Pons (tissue), 1 donor: ENCODE measurements at regions not wholly inside any gene's neighbourhood (a gene's known extent, or its start where the extent isn't known, plus 50 kb on each side); places are given as distances from the start of the nearest gene placed in this dataset.
A peak's percentile ranks its signal among the peaks of the same experiment; 100 is the strongest.

Experiments
- DNase-seq: peaks from one replicate; pipeline ENCODE4 v3.0.0-alpha.2; 2016; ENCODE audit warnings: low spot score

GRCh38 chr4:151983854-151984253 lies 223.0 kb upstream of the GATB start:
- DNase-seq = no peak

- DNase-seq = no peak
Observed at GRCh38 chr4:151979819-151980218, 219.0 kb upstream of the GATB start.

GRCh38 chr4:151968643-151969042 lies 207.8 kb upstream of the GATB start:
- DNase-seq = no peak

DNA sequence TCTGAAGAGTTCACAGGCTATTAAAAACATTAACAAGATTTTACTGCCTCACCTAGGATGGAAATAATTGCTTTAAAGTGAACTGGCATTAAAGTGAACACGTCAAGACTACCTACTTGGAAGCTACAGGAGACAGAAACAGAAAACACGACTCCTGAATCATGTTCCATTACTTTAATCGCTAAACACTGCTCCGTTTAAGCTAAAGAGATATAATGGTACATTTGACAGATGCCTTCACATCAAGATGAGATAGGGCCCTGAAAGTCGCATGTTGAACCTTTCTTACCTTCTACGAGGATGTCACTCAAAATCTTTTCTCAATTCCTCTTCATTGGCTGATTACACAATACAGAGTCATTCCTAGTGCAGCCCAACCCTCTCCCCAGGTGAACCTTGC lies 206.3 kb upstream of the GATB start:
- no peak for DNase-seq

GRCh38 chr4:151962138-151962823 lies 201.5 kb upstream of the GATB start:
- DNase-seq = no peak

DNA sequence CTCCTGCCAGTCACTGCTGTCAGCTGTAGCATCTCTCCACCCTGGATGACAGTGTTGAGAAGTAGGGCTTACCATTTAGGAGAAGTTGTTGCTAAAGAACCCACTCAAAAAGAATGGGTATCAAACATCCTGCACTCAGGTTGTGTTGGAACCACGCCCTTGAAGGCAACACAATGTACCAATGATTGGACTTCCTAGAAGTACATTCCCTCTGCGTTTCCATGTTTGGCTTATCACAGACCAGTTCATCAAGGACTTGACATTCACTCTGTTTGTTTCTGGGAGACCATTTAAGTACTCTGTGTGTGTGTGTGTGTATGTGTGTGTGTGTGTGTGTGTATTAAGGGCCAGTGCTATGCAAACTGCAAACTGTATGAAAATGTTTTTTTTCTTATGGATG lies 200.6 kb upstream of the GATB start:
- no peak for DNase-seq

DNA sequence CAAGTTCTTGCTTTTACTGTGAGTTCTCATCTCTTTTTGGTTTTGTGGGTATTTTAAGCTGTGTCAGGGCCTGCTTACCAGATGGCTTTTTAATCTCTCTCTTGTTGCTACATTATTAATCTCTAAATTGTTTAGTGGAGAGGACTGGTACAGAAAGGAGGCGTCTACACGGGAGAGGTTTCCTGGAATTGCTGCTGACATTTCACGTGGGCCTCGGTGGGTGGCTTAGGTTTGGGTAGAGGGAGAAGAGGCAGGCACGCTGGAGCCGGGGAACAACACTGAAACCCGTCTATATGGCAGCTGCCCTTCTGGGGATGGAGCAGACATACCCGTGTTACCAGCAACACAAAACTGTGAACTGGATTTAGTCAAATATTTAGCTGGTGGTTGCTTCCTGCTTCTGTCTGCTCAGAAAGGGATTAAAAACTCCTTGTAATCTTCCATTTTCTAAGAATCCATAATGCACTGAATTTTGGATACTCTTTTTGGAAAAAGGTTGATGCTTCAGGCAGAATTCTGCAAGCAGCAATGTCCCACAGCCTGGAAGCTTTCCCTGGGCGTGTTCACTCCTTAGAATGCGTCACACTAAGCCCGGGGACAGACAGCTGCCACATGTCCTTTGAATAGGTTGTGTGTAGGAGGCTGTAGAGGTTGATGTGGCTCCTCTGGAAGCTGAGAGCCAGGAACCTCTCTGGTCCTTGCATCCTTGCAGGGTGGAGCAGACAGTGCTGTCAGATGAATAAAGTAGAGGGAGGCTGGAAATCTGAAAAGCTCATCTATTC lies 199.8 kb upstream of the GATB start:
- DNase-seq = peak; percentile 32

GRCh38 chr4:151957153-151957552 lies 196.3 kb upstream of the GATB start:
- no peak for DNase-seq

- no peak for DNase-seq
Observed at GRCh38 chr4:151955721-151956380, 195.0 kb upstream of the GATB start.

GRCh38 chr4:151953795-151954372 lies 193.1 kb upstream of the GATB start:
- DNase-seq = no peak

GRCh38 chr4:151953312-151953711 lies 192.5 kb upstream of the GATB start:
- no peak for DNase-seq

- no peak for DNase-seq
Observed at GRCh38 chr4:151952711-151953254, 192.0 kb upstream of the GATB start.

DNA sequence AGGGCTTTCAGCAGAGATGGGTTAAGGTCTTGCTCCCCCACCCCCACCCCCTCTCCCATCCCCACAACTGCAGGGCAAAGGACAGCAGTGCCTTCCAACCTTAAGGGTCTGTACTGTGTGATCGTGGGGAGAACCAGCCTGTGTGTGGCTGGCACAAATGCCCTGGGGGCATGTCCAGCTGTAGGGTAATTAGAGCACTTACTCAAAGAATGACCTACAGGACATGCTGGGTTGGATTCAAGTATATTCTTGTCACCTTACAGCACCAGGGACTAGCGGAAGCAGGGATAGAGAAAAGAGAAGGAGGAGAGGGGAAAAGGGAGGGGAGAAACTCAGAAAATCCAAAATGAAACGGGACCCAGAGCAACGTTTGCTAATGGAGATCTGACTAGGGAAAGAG lies 191.3 kb upstream of the GATB start:
- DNase-seq = no peak

DNA sequence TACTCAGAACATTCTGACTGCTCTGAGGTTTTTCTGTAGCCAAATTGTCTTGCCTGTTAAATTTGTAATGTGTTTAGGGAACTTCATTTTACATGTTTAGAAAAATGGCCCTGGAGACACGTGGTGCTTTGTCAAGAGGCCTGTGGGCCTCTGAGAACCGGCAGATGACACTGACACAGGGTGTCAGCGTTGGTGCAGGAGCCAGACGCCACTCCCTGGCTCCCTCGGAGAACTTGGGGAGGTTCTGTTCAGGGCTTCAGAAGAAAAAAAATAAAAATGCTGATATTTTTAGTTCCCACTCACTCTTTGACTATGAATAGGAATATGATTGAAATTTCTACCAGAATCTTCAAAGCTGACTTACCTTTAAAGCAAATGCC lies 190.9 kb upstream of the GATB start:
- DNase-seq = no peak

- peak; percentile 28 for DNase-seq
Observed at GRCh38 chr4:151950993-151951670, 190.3 kb upstream of the GATB start.

GRCh38 chr4:151948351-151949016 lies 187.7 kb upstream of the GATB start:
- no peak for DNase-seq

GRCh38 chr4:151946718-151947117 lies 185.9 kb upstream of the GATB start:
- no peak for DNase-seq

GRCh38 chr4:151942971-151943370 lies 182.2 kb upstream of the GATB start:
- DNase-seq = no peak

GRCh38 chr4:151940926-151941617 lies 180.3 kb upstream of the GATB start:
- DNase-seq = no peak

DNA sequence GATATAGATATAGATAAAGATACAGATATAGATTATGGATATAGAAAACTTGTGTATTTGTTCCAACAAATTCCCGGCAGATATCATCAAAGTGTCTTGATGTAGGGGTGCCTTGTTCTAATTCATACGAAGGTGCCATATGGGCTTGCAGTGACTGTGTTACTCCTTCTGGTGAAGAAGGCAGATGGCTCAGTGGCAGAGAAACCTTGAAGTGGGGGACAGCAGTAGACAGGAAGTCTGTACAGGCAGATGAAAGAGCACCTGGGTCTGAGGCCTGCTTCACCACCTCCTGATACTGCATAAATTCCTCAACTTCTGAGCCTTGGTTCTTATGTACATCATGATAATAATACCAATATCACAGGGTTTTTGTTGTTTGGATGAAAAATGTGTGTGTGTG lies 179.5 kb upstream of the GATB start:
- no peak for DNase-seq

- no peak for DNase-seq
Observed at GRCh38 chr4:151939670-151940069, 178.9 kb upstream of the GATB start.
